ENCODE measurements at regions not wholly inside any gene's neighbourhood (a gene's known extent, or its start where the extent isn't known, plus 50 kb on each side); places are given as distances from the start of the nearest gene placed in this dataset.

DNA sequence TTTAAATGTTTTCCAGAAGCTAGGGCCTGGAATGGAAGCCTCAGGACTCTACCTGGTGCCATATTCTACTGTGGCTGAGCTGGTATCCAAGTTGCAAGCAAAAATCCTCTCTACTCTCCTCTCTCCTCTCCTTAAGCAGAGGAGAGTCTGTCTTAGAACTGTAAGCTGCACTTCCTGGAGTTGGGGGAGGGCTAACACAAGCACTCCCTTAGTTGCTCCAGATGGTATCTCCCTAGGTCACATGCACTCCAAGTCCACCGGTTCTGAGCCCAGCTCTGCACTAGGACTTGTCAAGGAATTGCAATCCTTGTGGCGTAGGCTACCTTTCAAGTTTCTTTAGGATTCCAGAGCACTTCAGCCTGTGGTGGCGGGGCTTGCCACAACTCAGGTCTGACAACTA, 513.9 kb upstream of the RGMB start:
- Histone ChIP-seq H3K27ac (no peak overlapping the region), H3K4me1 (no peaks in the 10 kb centered on the region), H3K36me3 (ENCODE audit: insufficient read depth in 1 of 2, low read depth in 1 of 2) (no peaks in the 10 kb centered on the region), H3K9me3 (no peaks in the 10 kb centered on the region), H3K27me3 (ENCODE audit: insufficient read depth in 3 of 3, low read length in 2 of 3) (no peaks in the 10 kb centered on the region), H3K4me3 (no peak overlapping the region)
- no peak for ATAC-seq
- WGBS, 3 donors: 93 to 95% (median 93%) methylated on average over 3 of the region's 3 CpGs
- TF ChIP-seq, protein P1, sequence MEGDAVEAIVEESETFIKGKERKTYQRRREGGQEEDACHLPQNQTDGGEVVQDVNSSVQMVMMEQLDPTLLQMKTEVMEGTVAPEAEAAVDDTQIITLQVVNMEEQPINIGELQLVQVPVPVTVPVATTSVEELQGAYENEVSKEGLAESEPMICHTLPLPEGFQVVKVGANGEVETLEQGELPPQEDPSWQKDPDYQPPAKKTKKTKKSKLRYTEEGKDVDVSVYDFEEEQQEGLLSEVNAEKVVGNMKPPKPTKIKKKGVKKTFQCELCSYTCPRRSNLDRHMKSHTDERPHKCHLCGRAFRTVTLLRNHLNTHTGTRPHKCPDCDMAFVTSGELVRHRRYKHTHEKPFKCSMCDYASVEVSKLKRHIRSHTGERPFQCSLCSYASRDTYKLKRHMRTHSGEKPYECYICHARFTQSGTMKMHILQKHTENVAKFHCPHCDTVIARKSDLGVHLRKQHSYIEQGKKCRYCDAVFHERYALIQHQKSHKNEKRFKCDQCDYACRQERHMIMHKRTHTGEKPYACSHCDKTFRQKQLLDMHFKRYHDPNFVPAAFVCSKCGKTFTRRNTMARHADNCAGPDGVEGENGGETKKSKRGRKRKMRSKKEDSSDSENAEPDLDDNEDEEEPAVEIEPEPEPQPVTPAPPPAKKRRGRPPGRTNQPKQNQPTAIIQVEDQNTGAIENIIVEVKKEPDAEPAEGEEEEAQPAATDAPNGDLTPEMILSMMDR (IDR thresholded peaks at IDR 0.05): no peak
- intact Hi-C loops (cut with DNase I): no loop called here
- no peak for DNase-seq

DNA sequence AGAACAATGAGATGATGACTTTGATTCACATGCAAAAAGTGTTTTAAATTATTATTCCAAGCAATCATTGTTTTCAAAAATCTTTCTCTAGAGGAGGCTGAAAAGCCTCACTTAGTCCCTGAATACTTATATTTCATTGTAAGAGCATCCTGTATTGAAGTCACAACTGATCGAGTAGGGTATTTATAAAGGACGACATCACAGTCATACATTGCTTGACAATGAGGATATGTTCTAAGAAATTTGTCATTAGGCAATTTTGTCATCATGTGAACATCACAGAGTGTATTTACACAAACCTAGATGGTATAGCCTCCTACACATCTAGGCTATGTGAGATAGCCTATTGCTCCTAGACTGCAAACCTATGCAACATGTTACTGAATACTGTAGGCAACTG, 510.4 kb upstream of the RGMB start:
- no peak for ATAC-seq

GRCh38 chr5:98268162-98268860, 505.2 kb upstream of the RGMB start:
- Histone ChIP-seq H3K9me3 (no peaks in the 10 kb centered on the region), H3K36me3 (ENCODE audit: insufficient read depth in 1 of 2, low read depth in 1 of 2) (no peaks in the 10 kb centered on the region), H3K27ac (no peak overlapping the region), H3K27me3 (ENCODE audit: insufficient read depth in 3 of 3, low read length in 2 of 3) (no peaks in the 10 kb centered on the region), H3K4me3 (no peak overlapping the region), H3K4me1 (no peaks in the 10 kb centered on the region)
- no peak for ATAC-seq
- intact Hi-C loops (cut with DNase I): no loop called here
- TF ChIP-seq, protein P1 (IDR thresholded peaks at IDR 0.05): no peak
- 90 to 95% (median 95%) methylated on average over 7 of the region's 7 CpGs for WGBS, 3 donors
- no peak for DNase-seq

More for the DNA sequence above, 510.4 kb upstream of the RGMB start:
- Histone ChIP-seq H3K4me1 (no peaks in the 10 kb centered on the region), H3K9me3 (no peaks in the 10 kb centered on the region), H3K27ac (no peak overlapping the region), H3K36me3 (ENCODE audit: insufficient read depth in 1 of 2, low read depth in 1 of 2) (no peaks in the 10 kb centered on the region), H3K27me3 (ENCODE audit: insufficient read depth in 3 of 3, low read length in 2 of 3) (no peaks in the 10 kb centered on the region), H3K4me3 (no peak overlapping the region)
- intact Hi-C loops (cut with DNase I): no loop called here
- DNase-seq: no peak
- WGBS, 3 donors: 79 to 91% (median 87%) methylated on average over 2 of the region's 2 CpGs
- TF ChIP-seq, protein P1 (IDR thresholded peaks at IDR 0.05): no peak

GRCh38 chr5:98275980-98276379, 497.5 kb upstream of the RGMB start:
- no peak overlapping the region for H3K27ac ChIP-seq
- TF ChIP-seq, protein P1 (IDR thresholded peaks at IDR 0.05): no peak
- intact Hi-C loops (cut with DNase I): no loop called here
- ATAC-seq (no peak), DNase-seq (no peak)
- no peaks in the 10 kb centered on the region for H3K36me3 ChIP-seq (ENCODE audit: insufficient read depth in 1 of 2, low read depth in 1 of 2)
- no peak overlapping the region for H3K4me3 ChIP-seq
- WGBS, 3 donors: 82 to 92% (median 88%) methylated on average over 1 of the region's 1 CpG
- H3K4me1 ChIP-seq: no peaks in the 10 kb centered on the region
- H3K9me3 ChIP-seq: no peaks in the 10 kb centered on the region
- H3K27me3 ChIP-seq (ENCODE audit: insufficient read depth in 3 of 3, low read length in 2 of 3): no peaks in the 10 kb centered on the region

GRCh38 chr5:98282521-98282920, 490.9 kb upstream of the RGMB start:
- WGBS, 3 donors: 24 to 47% (median 26%) methylated on average over 1 of the region's 1 CpG
- Histone ChIP-seq H3K4me1 (no peaks in the 10 kb centered on the region), H3K36me3 (ENCODE audit: insufficient read depth in 1 of 2, low read depth in 1 of 2) (no peaks in the 10 kb centered on the region), H3K9me3 (no peaks in the 10 kb centered on the region), H3K4me3 (no peak overlapping the region), H3K27me3 (ENCODE audit: insufficient read depth in 3 of 3, low read length in 2 of 3) (no peaks in the 10 kb centered on the region), H3K27ac (no peak overlapping the region)
- DNase-seq (no peak), ATAC-seq (no peak)
- intact Hi-C loops (cut with DNase I): no loop called here
- TF ChIP-seq, protein P1 (IDR thresholded peaks at IDR 0.05): no peak
